Panc1 (cell line): ENCODE measurements at regions not wholly inside any gene's neighbourhood (a gene's known extent, or its start where the extent isn't known, plus 50 kb on each side); places are given as distances from the start of the nearest gene placed in this dataset.

ENCODE experiments used
- ATAC-seq: fragments of 200-7000 bp; cut with Tn5 transposase; 2 replicates; pipeline ENCODE4 v1.9.1; 2020; ENCODE audit warnings: mild to moderate bottlenecking, moderate library complexity
- BruUV-seq: library from RNA; stranded (reverse); fragments of 400-500 nt; replicated peaks from 2 replicates; lab custom pipeline; 2021; lab: Mats Ljungman, UMichigan
- CTCF ChIA-PET: fragments of 300-600 bp; sonication (Branson Sonifier 250); formaldehyde crosslinking; loops from one replicate; lab custom pipeline; 2022; ENCODE audit warnings: antibody characterized with exemption; lab: Charles Lee
- POLR2A ChIA-PET: fragments of 300-600 bp; sonication (Branson Sonifier 250); formaldehyde crosslinking; loops from one replicate; lab custom pipeline; 2022; ENCODE audit warnings: antibody characterized with exemption; lab: Charles Lee
- DNase-seq: peaks from one replicate; pipeline ENCODE4 v3.0.0-alpha.2; 2010; ENCODE audit warnings: low read depth, low spot score
- H3K27ac ChIP-seq: 2 replicates; pipeline ENCODE4 v1.5.1; 2011; ENCODE audit warnings: mild to moderate bottlenecking, low read length, inconsistent platforms
- H3K27me3 ChIP-seq: fragments of 200-500 bp; sonication (Bioruptor generic); 2 replicates; pipeline ENCODE4 v1.6.0; 2014; ENCODE audit warnings: low read length, inconsistent platforms; ENCODE audit not compliant: control insufficient read depth, insufficient read depth
- H3K36me3 ChIP-seq: fragments of 200-500 bp; sonication (Bioruptor generic); 2 replicates; pipeline ENCODE4 v1.5.1; 2014; ENCODE audit warnings: inconsistent platforms, mild to moderate bottlenecking, low read length, moderate library complexity; ENCODE audit not compliant: control insufficient read depth, insufficient read depth
- H3K4me1 ChIP-seq: 2 replicates; pipeline ENCODE4 v1.5.1; 2011; ENCODE audit warnings: inconsistent platforms, mild to moderate bottlenecking, low read length, moderate library complexity; ENCODE audit not compliant: control insufficient read depth, insufficient read depth
- H3K4me3 ChIP-seq, 2 experiments: 2 replicates each; pipeline ENCODE4 v1.5.1; 2011 to 2012; ENCODE audit warnings: low read depth in 2 of 2, low read length in 2 of 2, mild to moderate bottlenecking in 2 of 2, inconsistent platforms in 1 of 2, moderate library complexity in 1 of 2
- H3K9me3 ChIP-seq: fragments of 200-500 bp; sonication (Bioruptor generic); 2 replicates; pipeline ENCODE4 v1.5.1; 2014; ENCODE audit warnings: low read depth, mild to moderate bottlenecking, inconsistent platforms, low read length, moderate library complexity; ENCODE audit not compliant: control insufficient read depth, insufficient read depth
- POLR2AphosphoS5 ChIP-seq: IDR thresholded peaks from 2 replicates; pipeline ENCODE4 v1.6.1; 2012; ENCODE audit warnings: mild to moderate bottlenecking, low read depth, low read length, moderate library complexity
- REST ChIP-seq, 2 experiments: IDR thresholded peaks; 2 replicates each; pipeline ENCODE4 v1.6.1; 2011 to 2012; ENCODE audit warnings: low read depth in 2 of 2, control low read depth in 1 of 2, low read length in 1 of 2, mild to moderate bottlenecking in 1 of 2, moderate library complexity in 1 of 2; ENCODE audit not compliant: insufficient read depth in 1 of 2
- SIN3A ChIP-seq: IDR thresholded peaks from 2 replicates; pipeline ENCODE4 v1.6.1; 2012; ENCODE audit warnings: low read depth, mild to moderate bottlenecking, low read length, moderate library complexity, borderline replicate concordance; ENCODE audit not compliant: insufficient read depth
- TCF7L2 ChIP-seq: IDR thresholded peaks from 2 replicates; pipeline ENCODE4 v1.6.1; 2011; ENCODE audit warnings: mild to moderate bottlenecking, low read depth, low read length, inconsistent platforms
- in situ Hi-C: cut with HindIII; loops from 2 replicates; pipeline ENCODE4 v1.10.0; 2016; ENCODE audit warnings: low sequenced_read_pairs, low pct_unique_long_range_greater_than_20kb
- intact Hi-C: fragments of 100-400 bp; cut with micrococcal nuclease; formaldehyde crosslinking; loops from one replicate; pipeline ENCODE4 v1.10.0; 2022; ENCODE audit not compliant: unreplicated experiment
- TF ChIP-seq, protein P1 (sequence below): fragments of 450-650 bp; IDR thresholded peaks from 2 replicates; pipeline ENCODE4 v1.5.1; 2017; ENCODE audit warnings: mild to moderate bottlenecking

GRCh38 chr11:70915158-70915985, 337.0 kb downstream of the SHANK2 start:
- ATAC-seq (no peak), DNase-seq (no peak)
- TF ChIP-seq TCF7L2 (no peak), REST (IDR thresholded peaks at IDR 0.05; ENCODE audit: insufficient read depth in 1 of 2, low read depth in 2 of 2, low read length in 1 of 2) (no peak), SIN3A (no peak), POLR2AphosphoS5 (no peak)
- TF ChIP-seq, protein P1, sequence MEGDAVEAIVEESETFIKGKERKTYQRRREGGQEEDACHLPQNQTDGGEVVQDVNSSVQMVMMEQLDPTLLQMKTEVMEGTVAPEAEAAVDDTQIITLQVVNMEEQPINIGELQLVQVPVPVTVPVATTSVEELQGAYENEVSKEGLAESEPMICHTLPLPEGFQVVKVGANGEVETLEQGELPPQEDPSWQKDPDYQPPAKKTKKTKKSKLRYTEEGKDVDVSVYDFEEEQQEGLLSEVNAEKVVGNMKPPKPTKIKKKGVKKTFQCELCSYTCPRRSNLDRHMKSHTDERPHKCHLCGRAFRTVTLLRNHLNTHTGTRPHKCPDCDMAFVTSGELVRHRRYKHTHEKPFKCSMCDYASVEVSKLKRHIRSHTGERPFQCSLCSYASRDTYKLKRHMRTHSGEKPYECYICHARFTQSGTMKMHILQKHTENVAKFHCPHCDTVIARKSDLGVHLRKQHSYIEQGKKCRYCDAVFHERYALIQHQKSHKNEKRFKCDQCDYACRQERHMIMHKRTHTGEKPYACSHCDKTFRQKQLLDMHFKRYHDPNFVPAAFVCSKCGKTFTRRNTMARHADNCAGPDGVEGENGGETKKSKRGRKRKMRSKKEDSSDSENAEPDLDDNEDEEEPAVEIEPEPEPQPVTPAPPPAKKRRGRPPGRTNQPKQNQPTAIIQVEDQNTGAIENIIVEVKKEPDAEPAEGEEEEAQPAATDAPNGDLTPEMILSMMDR = no peak
- no peaks in the 10 kb centered on the region for H3K36me3 ChIP-seq
- no TSS peak for BruUV-seq
- no peaks in the 10 kb centered on the region for H3K4me1 ChIP-seq
- intact Hi-C loops (no loop called here), in situ Hi-C loops (no loop called here)
- ChIA-PET CTCF (no interaction called here), POLR2A (no interaction called here)
- 0 out of 2 replicates have a peak, but pooled peaks cover 4% of the 10 kb centered on the region for H3K27me3 ChIP-seq
- no peak overlapping the region for H3K4me3 ChIP-seq
- no peaks in the 10 kb centered on the region for H3K9me3 ChIP-seq
- H3K27ac ChIP-seq = no peak overlapping the region

- TF ChIP-seq POLR2AphosphoS5 = no peak
- no peak for TF ChIP-seq SIN3A
- TF ChIP-seq, protein P1 = no peak
- TF ChIP-seq REST (IDR thresholded peaks at IDR 0.05; ENCODE audit: insufficient read depth in 1 of 2, low read depth in 2 of 2, low read length in 1 of 2) = no peak
- no peak for TF ChIP-seq TCF7L2
- in situ Hi-C loops = no loop called here
- DNase-seq = no peak
- H3K27ac ChIP-seq = no peak overlapping the region
- intact Hi-C loops = no loop called here
- BruUV-seq = no TSS peak
- H3K4me3 ChIP-seq = no peak overlapping the region
- 0 out of 2 replicates have a peak, but pooled peaks cover 4% of the 10 kb centered on the region for H3K27me3 ChIP-seq
- peaks cover 6% of the 10 kb centered on the region; the same call in 1 of the 2 replicates for H3K9me3 ChIP-seq
- no peaks in the 10 kb centered on the region for H3K36me3 ChIP-seq
- POLR2A ChIA-PET = no interaction called here
- no peaks in the 10 kb centered on the region for H3K4me1 ChIP-seq
- no peak for ATAC-seq
- CTCF ChIA-PET = no interaction called here
Observed at GRCh38 chr11:70916351-70916750, 336.0 kb downstream of the SHANK2 start.
